H1 (cell line): ENCODE measurements at regions not wholly inside any gene's neighbourhood (a gene's known extent, or its start where the extent isn't known, plus 50 kb on each side); places are given as distances from the start of the nearest gene placed in this dataset.

Experiments
- CTCF ChIA-PET: fragments of 300-600 bp; sonication (Branson Sonifier 250); formaldehyde crosslinking; loops from one replicate; lab custom pipeline; 2021; ENCODE audit not compliant: partially characterized antibody; lab: Charles Lee
- POLR2A ChIA-PET: fragments of 300-600 bp; sonication (Branson Sonifier 250); formaldehyde crosslinking; loops from one replicate; lab custom pipeline; 2021; ENCODE audit warnings: inconsistent platforms; ENCODE audit not compliant: partially characterized antibody; lab: Charles Lee
- DNase-seq, 2 experiments: peaks; one replicate each; pipeline versions ENCODE4 v3.0.0 to v3.0.0-alpha.2; 2010 to 2022; ENCODE audit warnings: low spot score in 2 of 2, low read depth in 1 of 2, mixed read lengths in 1 of 2
- FAIRE-seq: peaks from 2 replicates; lab custom pipeline; 2011; peaks lifted over from hg19 to GRCh38; lab: Jason Lieb, UNC
- H2AFZ ChIP-seq: 2 replicates; pipeline ENCODE4 v1.8.1; 2012; ENCODE audit warnings: low read length, inconsistent platforms
- H2AK5ac ChIP-seq: 2 replicates; pipeline ENCODE4 v1.6.1; 2013; ENCODE audit warnings: low read depth, low read length
- H2BK120ac ChIP-seq: replicated peaks from 2 replicates; pipeline ENCODE3; 2013; ENCODE audit warnings: low read depth, low read length, inconsistent platforms
- H2BK12ac ChIP-seq: 2 replicates; pipeline ENCODE4 v1.6.1; 2013; ENCODE audit warnings: low read depth, low read length
- H2BK15ac ChIP-seq: 2 replicates; pipeline ENCODE4 v1.6.1; 2013; ENCODE audit warnings: low read length
- H2BK20ac ChIP-seq: 2 replicates; pipeline ENCODE4 v1.6.1; 2013; ENCODE audit warnings: low read length
- H2BK5ac ChIP-seq: 2 replicates; pipeline ENCODE4 v1.6.1; 2013; ENCODE audit warnings: low read depth, low read length
- H3K14ac ChIP-seq: 2 replicates; pipeline ENCODE4 v1.6.1; 2013; ENCODE audit warnings: inconsistent platforms; ENCODE audit not compliant: insufficient read length
- H3K18ac ChIP-seq: 2 replicates; pipeline ENCODE4 v1.6.1; 2013; ENCODE audit warnings: low read length; ENCODE audit errors: extremely low read depth
- H3K23ac ChIP-seq: 2 replicates; pipeline ENCODE4 v1.6.1; 2013; ENCODE audit warnings: inconsistent platforms; ENCODE audit not compliant: insufficient read length
- H3K23me2 ChIP-seq: 2 replicates; pipeline ENCODE4 v1.6.1; 2013; ENCODE audit warnings: low read depth, low read length
- H3K27ac ChIP-seq: 2 replicates; pipeline ENCODE4 v1.6.1; 2011; ENCODE audit warnings: low read depth, low read length, inconsistent platforms
- H3K27me3 ChIP-seq, 4 experiments: replicated peaks in 1 of 4; 1 replicate in 1 of 4; 2 replicates in 3 of 4; pipeline versions ENCODE4 v1.6.1 to v1.8.1; 2011 to 2013; ENCODE audit warnings: low read length in 3 of 4, mild to moderate bottlenecking in 3 of 4, inconsistent platforms in 2 of 4, mixed read lengths in 2 of 4, moderate library complexity in 1 of 4; ENCODE audit not compliant: control insufficient read depth in 3 of 4, insufficient read depth in 3 of 4; ENCODE audit errors: extremely low read depth in 1 of 4
- H3K36me3 ChIP-seq, 4 experiments: 2 replicates each; pipeline versions ENCODE4 v1.6.1 to v1.8.1; 2011 to 2013; ENCODE audit warnings: mild to moderate bottlenecking in 4 of 4, low read length in 3 of 4, moderate library complexity in 2 of 4, control low read depth in 1 of 4, inconsistent platforms in 1 of 4; ENCODE audit not compliant: insufficient read depth in 4 of 4, control insufficient read depth in 2 of 4
- H3K4ac ChIP-seq: replicated peaks from 2 replicates; pipeline ENCODE3; 2013; ENCODE audit warnings: low read length, low read depth, mixed read lengths, inconsistent platforms; ENCODE audit not compliant: insufficient read length
- H3K4me1 ChIP-seq, 4 experiments: replicated peaks in 1 of 4; 1 replicate in 1 of 4; 2 replicates in 3 of 4; pipeline versions ENCODE4 v1.6.1 to v1.8.1; 2011 to 2013; ENCODE audit warnings: low read length in 3 of 4, inconsistent platforms in 2 of 4, mixed read lengths in 1 of 4; ENCODE audit not compliant: insufficient read depth in 4 of 4, control insufficient read depth in 3 of 4
- H3K4me2 ChIP-seq, 2 experiments: 2 replicates each; pipeline versions ENCODE4 v1.6.1 to v1.8.1; 2011 to 2013; ENCODE audit warnings: low read depth in 2 of 2, low read length in 2 of 2, control low read depth in 1 of 2, inconsistent platforms in 1 of 2, mild to moderate bottlenecking in 1 of 2; ENCODE audit not compliant: insufficient read depth in 1 of 2
- H3K4me3 ChIP-seq, 4 experiments: fragments of 200-600, 300-600 bp in 1 of 4; sonication (generic), shearing (Covaris generic), sonication (Bioruptor Twin) in 1 of 4; 2 replicates each; pipeline versions ENCODE4 v1.5.1 to v1.8.1; 2011 to 2016; ENCODE audit warnings: low read length in 4 of 4, low read depth in 3 of 4, control low read depth in 2 of 4, inconsistent platforms in 2 of 4, mild to moderate bottlenecking in 2 of 4, mixed read lengths in 1 of 4, moderate library complexity in 1 of 4; ENCODE audit not compliant: insufficient read depth in 2 of 4; ENCODE audit errors: extremely low read depth in 1 of 4
- H3K56ac ChIP-seq: replicated peaks from 2 replicates; pipeline ENCODE3; 2013; ENCODE audit warnings: low read depth, mild to moderate bottlenecking, mixed read lengths, low read length, inconsistent platforms; ENCODE audit not compliant: insufficient read length
- H3K79me1 ChIP-seq: 2 replicates; pipeline ENCODE4 v1.6.1; 2013; ENCODE audit warnings: low read depth, low read length, control low read depth
- H3K79me2 ChIP-seq, 2 experiments: 2 replicates each; pipeline versions ENCODE4 v1.6.1 to v1.8.1; 2012 to 2013; ENCODE audit warnings: low read length in 2 of 2, mild to moderate bottlenecking in 2 of 2, inconsistent platforms in 1 of 2; ENCODE audit not compliant: insufficient read depth in 2 of 2, control insufficient read depth in 1 of 2
- H3K9ac ChIP-seq, 4 experiments: replicated peaks in 1 of 4; 1 replicate in 1 of 4; 2 replicates in 3 of 4; pipeline versions ENCODE4 v1.6.1 to v1.8.1; 2011 to 2013; ENCODE audit warnings: low read depth in 3 of 4, low read length in 3 of 4, control low read depth in 2 of 4, mild to moderate bottlenecking in 2 of 4, moderate library complexity in 2 of 4, inconsistent platforms in 1 of 4; ENCODE audit errors: extremely low read depth in 1 of 4
- H3K9me3 ChIP-seq, 2 experiments: 2 replicates each; pipeline versions ENCODE4 v1.6.1 to v1.8.1; 2012 to 2013; ENCODE audit warnings: mild to moderate bottlenecking in 2 of 2, moderate library complexity in 2 of 2, control low read depth in 1 of 2, inconsistent platforms in 1 of 2, low read depth in 1 of 2, low read length in 1 of 2, mixed read lengths in 1 of 2; ENCODE audit not compliant: insufficient read depth in 2 of 2
- H4K20me1 ChIP-seq, 2 experiments: replicated peaks in 1 of 2; 2 replicates each; pipeline versions ENCODE3 to v1.8.1; 2011 to 2013; ENCODE audit warnings: inconsistent platforms in 2 of 2, low read length in 2 of 2, mild to moderate bottlenecking in 1 of 2; ENCODE audit not compliant: insufficient read depth in 2 of 2, control insufficient read depth in 1 of 2
- H4K5ac ChIP-seq: 2 replicates; pipeline ENCODE4 v1.6.1; 2013; ENCODE audit warnings: low read length, low read depth, mixed read lengths, inconsistent platforms; ENCODE audit not compliant: insufficient read length
- H4K8ac ChIP-seq: 2 replicates; pipeline ENCODE4 v1.8.0; 2013; ENCODE audit warnings: mild to moderate bottlenecking, moderate library complexity, low read length, inconsistent platforms; ENCODE audit not compliant: insufficient read depth; ENCODE audit errors: extremely low read depth
- H4K91ac ChIP-seq: replicated peaks from 2 replicates; pipeline ENCODE3; 2013; ENCODE audit warnings: low read length, mixed read lengths, inconsistent platforms; ENCODE audit not compliant: insufficient read length
- GABPA ChIP-seq: IDR thresholded peaks from 2 replicates; pipeline ENCODE4 v1.6.1; 2011; ENCODE audit warnings: mild to moderate bottlenecking, low read length, moderate library complexity, borderline replicate concordance; ENCODE audit not compliant: insufficient read depth
- HDAC2 ChIP-seq, 2 experiments: fragments of 300-600 bp in 1 of 2; sonication (generic) in 1 of 2; IDR thresholded peaks; 2 replicates each; pipeline ENCODE4 v1.6.1; 2011 to 2012; ENCODE audit warnings: low read depth in 2 of 2, low read length in 2 of 2, mild to moderate bottlenecking in 2 of 2, moderate library complexity in 2 of 2, borderline replicate concordance in 1 of 2, inconsistent platforms in 1 of 2
- RBBP5 ChIP-seq: IDR thresholded peaks from 2 replicates; pipeline ENCODE4 v1.7.1; 2012; ENCODE audit warnings: low read depth, mild to moderate bottlenecking, inconsistent platforms, low read length, moderate library complexity, borderline replicate concordance
- WGBS, 2 experiments: shearing (Covaris generic) in 1 of 2; methylation state at CpG; one replicate each; pipeline versions ENCODE4 v1.1.6 to v1.1.7; 2013 to 2015; ENCODE audit warnings: low lambda C conversion rate in 2 of 2, mixed read lengths in 2 of 2, inconsistent platforms in 1 of 2, low coverage in 1 of 2, missing lambda C conversion rate in 1 of 2; ENCODE audit not compliant: insufficient replicate concordance in 2 of 2, insufficient coverage in 1 of 2, insufficient read length in 1 of 2; ENCODE audit errors: extremely low coverage in 1 of 2, missing lambda C conversion rate in 1 of 2; 5-methylcytosine and 5-hydroxymethylcytosine counted together

GRCh38 chr17:34478244-34478643, 101.1 kb upstream of the TMEM132E start:
- H3K23me2 ChIP-seq = no peaks in the 10 kb centered on the region

More at GRCh38 chr17:34478244-34478643, 101.1 kb upstream of the TMEM132E start:
- H4K20me1 ChIP-seq = no peaks in the 10 kb centered on the region
- POLR2A ChIA-PET = no interaction called here
- no peak overlapping the region for H3K4me2 ChIP-seq
- H2AFZ ChIP-seq = no peak overlapping the region
- H3K56ac ChIP-seq = no peak overlapping the region
- no peak overlapping the region for H4K91ac ChIP-seq
- no peak overlapping the region for H3K23ac ChIP-seq
- no peak overlapping the region for H3K4ac ChIP-seq
- DNase-seq (no peak), FAIRE-seq (no peak)
- no peaks in the 10 kb centered on the region for H3K36me3 ChIP-seq
- no peak overlapping the region for H3K18ac ChIP-seq
- CTCF ChIA-PET = interaction anchor here (1.0 kb wide), 2 partner anchors 58 to 415 kb away, joined by 3 read pairs; no protein-coding TSS in a partner anchor
- no peak overlapping the region for H4K5ac ChIP-seq
- no peak overlapping the region for H4K8ac ChIP-seq
- WGBS, 2 experiments = 91% methylated on average over 3 of the region's 3 CpGs; no CpG with 5 or more reads in 1 of the 2 experiments
- no peak overlapping the region for H2BK20ac ChIP-seq
- TF ChIP-seq GABPA (no peak), RBBP5 (no peak), HDAC2 (IDR thresholded peaks at IDR 0.05; ENCODE audit: borderline replicate concordance in 1 of 2, low read depth in 2 of 2, low read length in 2 of 2) (no peak)
- H3K4me3 ChIP-seq = no peak overlapping the region
- H3K79me2 ChIP-seq = no peaks in the 10 kb centered on the region
- no peak overlapping the region for H2BK5ac ChIP-seq
- no peaks in the 10 kb centered on the region for H3K79me1 ChIP-seq
- no peak overlapping the region for H2BK12ac ChIP-seq
- H2BK15ac ChIP-seq = no peak overlapping the region
- no peak overlapping the region for H2BK120ac ChIP-seq
- H2AK5ac ChIP-seq = no peak overlapping the region
- no peak overlapping the region for H3K9ac ChIP-seq
- H3K9me3 ChIP-seq = no peaks in the 10 kb centered on the region
- H3K27me3 ChIP-seq = no peaks in the 10 kb centered on the region
- H3K27ac ChIP-seq = no peak overlapping the region
- no peaks in the 10 kb centered on the region; a peak in 2 of 7 replicates for H3K4me1 ChIP-seq
- no peak overlapping the region for H3K14ac ChIP-seq
